Mammary epithelial cell (primary cell): ENCODE measurements at regions not wholly inside any gene's neighbourhood (a gene's known extent, or its start where the extent isn't known, plus 50 kb on each side); places are given as distances from the start of the nearest gene placed in this dataset.

Experiments
- EZH2 ChIP-seq: IDR thresholded peaks from 2 replicates; pipeline ENCODE4 v1.6.1; 2012; ENCODE audit warnings: low read length, inconsistent platforms, borderline replicate concordance
- TF ChIP-seq, protein P1 (sequence below), 2 donors: IDR thresholded peaks in 1 of 2; conservative IDR thresholded peaks in 1 of 2; 2 replicates each; pipeline ENCODE4 v1.5.1; 2011 to 2012; ENCODE audit warnings: inconsistent platforms in 2 of 2, low read length in 2 of 2, mild to moderate bottlenecking in 2 of 2, control low read depth in 1 of 2, low read depth in 1 of 2; ENCODE audit not compliant: insufficient read depth in 1 of 2; ENCODE audit errors: extremely low read depth in 1 of 2

GRCh38 chr5:165779505-165779904 is 2274.1 kb downstream of the MAT2B start:
- TF ChIP-seq, protein P1, sequence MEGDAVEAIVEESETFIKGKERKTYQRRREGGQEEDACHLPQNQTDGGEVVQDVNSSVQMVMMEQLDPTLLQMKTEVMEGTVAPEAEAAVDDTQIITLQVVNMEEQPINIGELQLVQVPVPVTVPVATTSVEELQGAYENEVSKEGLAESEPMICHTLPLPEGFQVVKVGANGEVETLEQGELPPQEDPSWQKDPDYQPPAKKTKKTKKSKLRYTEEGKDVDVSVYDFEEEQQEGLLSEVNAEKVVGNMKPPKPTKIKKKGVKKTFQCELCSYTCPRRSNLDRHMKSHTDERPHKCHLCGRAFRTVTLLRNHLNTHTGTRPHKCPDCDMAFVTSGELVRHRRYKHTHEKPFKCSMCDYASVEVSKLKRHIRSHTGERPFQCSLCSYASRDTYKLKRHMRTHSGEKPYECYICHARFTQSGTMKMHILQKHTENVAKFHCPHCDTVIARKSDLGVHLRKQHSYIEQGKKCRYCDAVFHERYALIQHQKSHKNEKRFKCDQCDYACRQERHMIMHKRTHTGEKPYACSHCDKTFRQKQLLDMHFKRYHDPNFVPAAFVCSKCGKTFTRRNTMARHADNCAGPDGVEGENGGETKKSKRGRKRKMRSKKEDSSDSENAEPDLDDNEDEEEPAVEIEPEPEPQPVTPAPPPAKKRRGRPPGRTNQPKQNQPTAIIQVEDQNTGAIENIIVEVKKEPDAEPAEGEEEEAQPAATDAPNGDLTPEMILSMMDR (conservative IDR thresholded peaks at IDR 0.05 in 1 of 2, IDR thresholded peaks at IDR 0.05 in 1 of 2; ENCODE audit: extremely low read depth in 1 of 2, insufficient read depth in 1 of 2, low read depth in 1 of 2, low read length in 2 of 2), result no peak
- TF ChIP-seq EZH2, result no peak
